ENCODE measurements at regions not wholly inside any gene's neighbourhood (a gene's known extent, or its start where the extent isn't known, plus 50 kb on each side); places are given as distances from the start of the nearest gene placed in this dataset.

- FAIRE-seq (no peak), DNase-seq (ENCODE audit: low spot score) (peak; percentile 2)
These were observed 460.9 kb upstream of the SYT1 start for GRCh38 chr12:78403681-78404080.

- DNase-seq (ENCODE audit: low spot score): no peak
- no peak for FAIRE-seq
These were observed 458.4 kb upstream of the SYT1 start for GRCh38 chr12:78406213-78406612.

- FAIRE-seq: no peak
- DNase-seq (ENCODE audit: low spot score): no peak
These were observed 457.7 kb upstream of the SYT1 start for GRCh38 chr12:78406828-78407227.

DNA sequence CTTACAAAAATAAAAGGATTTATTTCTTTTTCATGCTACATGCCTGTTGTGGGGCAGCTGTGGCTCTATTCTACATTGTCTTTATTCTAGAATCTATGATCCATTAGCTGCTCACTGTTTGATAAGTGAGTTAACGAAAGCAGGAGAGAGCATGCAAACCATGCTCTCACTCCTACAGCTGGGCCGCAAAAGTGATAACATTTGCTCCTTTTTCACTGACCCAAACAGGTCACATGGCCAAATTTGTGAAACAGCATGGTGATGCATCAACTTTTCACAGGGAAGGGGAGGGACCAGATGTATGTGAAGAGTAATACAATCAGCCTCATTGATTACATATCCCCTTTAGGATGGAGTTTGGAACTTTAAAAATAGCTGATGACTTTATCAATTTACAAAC is 456.9 kb upstream of the SYT1 start:
- FAIRE-seq: no peak
- DNase-seq (ENCODE audit: low spot score): no peak

DNA sequence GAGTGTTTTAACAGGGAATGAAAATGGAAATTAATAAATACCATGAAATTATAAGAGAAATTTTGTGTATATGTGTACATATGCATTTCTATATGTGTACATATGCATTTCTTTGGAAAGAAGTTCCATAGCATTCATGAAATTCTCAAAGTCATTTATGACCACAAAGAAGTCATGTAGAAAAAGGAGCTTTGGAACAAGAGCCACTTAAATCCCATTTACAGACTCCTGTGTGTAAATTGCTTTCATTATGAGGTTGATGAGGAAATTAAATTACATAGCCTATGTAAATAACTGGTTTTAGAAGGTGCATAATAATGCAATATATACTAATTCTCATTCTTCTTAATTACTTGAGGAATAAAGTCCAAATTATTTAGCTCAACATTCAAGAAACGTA is 450.5 kb upstream of the SYT1 start:
- DNase-seq (ENCODE audit: low spot score): no peak
- FAIRE-seq: no peak

GRCh38 chr12:78418919-78419318 is 445.7 kb upstream of the SYT1 start:
- FAIRE-seq: no peak

GRCh38 chr12:78419513-78419912 is 445.1 kb upstream of the SYT1 start:
- no peak for FAIRE-seq
- DNase-seq (ENCODE audit: low spot score): no peak

More at GRCh38 chr12:78418919-78419318, 445.7 kb upstream of the SYT1 start:
- DNase-seq (ENCODE audit: low spot score): no peak

- DNase-seq (ENCODE audit: low spot score) (no peak), FAIRE-seq (no peak)
These were observed 443.6 kb upstream of the SYT1 start for GRCh38 chr12:78420991-78421390.

GRCh38 chr12:78430551-78430950 is 434.0 kb upstream of the SYT1 start:
- FAIRE-seq: no peak
- DNase-seq (ENCODE audit: low spot score): no peak

- FAIRE-seq (no peak), DNase-seq (ENCODE audit: low spot score) (no peak)
These were observed 432.6 kb upstream of the SYT1 start for GRCh38 chr12:78431931-78432330.

- FAIRE-seq (no peak), DNase-seq (ENCODE audit: low spot score) (no peak)
These were observed 424.9 kb upstream of the SYT1 start for GRCh38 chr12:78439666-78440065.

- DNase-seq (ENCODE audit: low spot score) (no peak), FAIRE-seq (no peak)
These were observed 422.7 kb upstream of the SYT1 start for GRCh38 chr12:78441737-78442453.

DNA sequence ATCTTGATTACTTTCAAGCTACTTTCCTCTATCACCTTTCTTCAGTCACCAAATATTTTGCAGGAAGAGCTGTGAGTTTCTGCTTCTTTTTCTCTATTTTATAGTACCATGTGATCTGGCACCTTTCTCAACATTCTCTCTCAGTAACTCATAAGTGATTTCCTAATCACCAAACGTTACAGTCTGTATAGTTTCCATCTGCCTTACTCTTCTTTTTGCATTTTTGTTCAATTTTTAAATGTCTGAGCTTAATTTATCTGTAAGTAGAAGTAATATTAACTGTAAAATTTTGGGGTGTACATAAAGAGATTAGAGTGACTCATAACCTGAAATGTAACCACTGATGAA is 422.1 kb upstream of the SYT1 start:
- DNase-seq (ENCODE audit: low spot score): no peak
- FAIRE-seq: no peak

DNA sequence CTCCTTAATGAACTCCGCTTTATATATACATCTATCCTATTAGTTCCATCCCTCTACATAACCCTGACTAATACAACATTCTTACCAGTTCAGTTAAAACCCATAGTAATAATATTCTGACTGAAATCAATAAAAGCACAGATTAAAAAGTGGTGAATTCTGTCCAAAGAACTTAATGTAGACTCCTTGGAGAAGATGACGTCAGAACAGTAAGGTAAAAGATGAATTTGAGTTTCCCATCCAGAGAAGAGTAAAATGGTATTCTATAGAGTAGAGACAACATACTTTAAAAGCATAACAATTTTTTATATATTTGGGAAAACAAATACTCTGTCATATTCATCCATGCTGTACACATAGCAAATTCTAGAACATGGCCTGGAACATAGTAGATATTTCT is 418.0 kb upstream of the SYT1 start:
- no peak for FAIRE-seq
- DNase-seq (ENCODE audit: low spot score): no peak

GRCh38 chr12:78447373-78447772 is 417.2 kb upstream of the SYT1 start:
- DNase-seq (ENCODE audit: low spot score) (no peak), FAIRE-seq (no peak)

GRCh38 chr12:78448692-78449091 is 415.9 kb upstream of the SYT1 start:
- no peak for FAIRE-seq
- DNase-seq (ENCODE audit: low spot score): no peak

DNA sequence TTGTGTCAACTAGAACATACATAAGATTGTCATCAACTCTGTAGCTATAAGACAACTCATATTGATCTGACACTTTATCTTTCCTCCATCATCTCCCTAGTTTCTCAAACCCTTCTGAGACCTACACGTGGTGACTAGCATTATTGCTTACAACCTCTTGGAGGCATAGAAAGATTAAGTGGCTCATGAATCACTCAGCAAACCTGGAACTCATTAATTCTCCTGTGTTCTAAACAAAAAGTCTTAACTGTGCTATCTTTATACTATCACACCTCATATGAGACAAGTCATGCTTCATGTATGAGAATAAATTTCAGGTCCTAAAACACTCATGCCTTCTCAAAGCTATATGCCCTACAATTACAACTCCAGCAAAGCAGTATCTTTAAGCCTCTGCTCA is 408.6 kb upstream of the SYT1 start:
- DNase-seq (ENCODE audit: low spot score) (no peak), FAIRE-seq (no peak)

- no peak for FAIRE-seq
- DNase-seq (ENCODE audit: low spot score): no peak
These were observed 406.6 kb upstream of the SYT1 start for GRCh38 chr12:78457938-78458337.

DNA sequence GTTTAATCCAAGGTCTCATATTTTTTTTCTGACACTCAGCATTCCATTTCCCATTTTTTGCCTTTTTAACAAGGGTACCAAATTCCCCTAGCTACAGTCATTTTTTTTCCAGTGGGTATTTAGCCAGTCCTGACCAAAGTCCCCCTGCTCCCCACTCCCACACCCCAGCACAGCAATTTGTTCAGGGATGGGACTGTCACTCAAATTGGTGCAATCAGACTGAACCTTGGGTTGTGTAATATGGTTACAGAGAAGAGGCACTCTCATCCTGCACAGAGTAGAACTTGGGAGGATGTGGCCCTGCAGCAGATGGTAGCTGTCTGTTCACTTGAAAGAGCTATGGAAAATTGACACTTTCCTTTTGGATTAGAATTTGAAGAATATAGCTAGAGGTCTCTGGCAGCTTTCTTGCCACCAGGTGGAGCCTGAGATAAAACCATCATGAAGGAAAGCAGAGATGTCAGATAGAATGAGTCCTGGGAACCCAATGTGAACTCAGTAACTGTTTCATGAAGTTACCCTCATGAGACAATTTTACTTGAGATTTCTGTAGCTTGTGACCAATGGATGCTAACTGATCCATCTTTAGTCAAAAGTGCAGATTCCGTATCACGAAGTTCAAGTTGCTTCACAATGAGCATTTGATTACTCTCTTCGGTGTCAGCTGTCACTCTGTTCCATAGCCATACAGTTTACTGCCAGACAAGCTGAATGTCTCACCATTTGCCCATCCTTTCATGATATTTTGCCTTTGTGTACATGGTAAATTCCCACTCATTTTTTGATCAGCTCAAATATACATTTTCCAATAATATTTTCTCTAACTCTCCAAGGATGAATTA is 394.0 kb upstream of the SYT1 start:
- no peak for FAIRE-seq
- peak; percentile 13 for DNase-seq (ENCODE audit: low spot score)

GRCh38 chr12:78473136-78473535 is 391.4 kb upstream of the SYT1 start:
- DNase-seq (ENCODE audit: low spot score) (peak; percentile 3), FAIRE-seq (no peak)

DNA sequence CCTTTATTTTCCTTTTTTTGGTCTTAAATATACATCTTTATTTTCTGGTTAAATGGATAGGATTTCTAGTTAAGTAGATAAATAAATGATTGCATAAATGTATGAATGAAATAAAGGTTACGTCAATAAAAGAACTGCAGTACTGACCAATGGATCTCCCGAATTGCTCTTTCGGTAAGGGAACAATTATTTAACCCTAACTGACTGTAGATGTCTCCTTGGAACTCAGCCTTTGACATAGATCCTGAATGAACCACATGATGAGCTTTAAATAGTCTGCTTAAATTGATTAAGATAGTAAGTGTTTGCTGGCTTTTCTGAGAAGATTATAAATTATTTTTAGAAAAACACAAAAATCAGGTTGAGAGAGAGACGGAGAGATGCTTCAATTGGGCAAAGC is 391.0 kb upstream of the SYT1 start:
- no peak for FAIRE-seq
- no peak for DNase-seq (ENCODE audit: low spot score)

GRCh38 chr12:78483767-78484315 is 380.7 kb upstream of the SYT1 start:
- FAIRE-seq (no peak), DNase-seq (ENCODE audit: low spot score) (no peak)

DNA sequence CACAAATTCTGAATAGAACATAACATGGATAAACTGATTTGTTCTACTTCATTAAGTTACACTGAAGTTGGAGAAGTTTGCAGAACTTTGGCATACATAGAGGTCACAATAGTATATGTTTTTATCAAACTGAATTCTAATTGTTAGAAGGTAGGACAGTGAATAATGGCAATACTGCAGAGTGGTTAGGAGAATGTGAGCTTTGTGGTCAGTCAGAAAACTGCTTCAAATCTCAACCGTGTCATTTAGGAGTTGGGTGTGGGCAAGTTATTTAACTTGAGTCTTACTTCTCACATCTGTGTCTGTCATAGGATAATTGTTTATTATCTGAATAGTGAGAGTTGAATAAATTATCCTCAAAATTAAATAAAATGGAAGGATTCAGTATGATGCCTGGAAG is 374.6 kb upstream of the SYT1 start:
- FAIRE-seq: no peak
- no peak for DNase-seq (ENCODE audit: low spot score)
